ENCODE measurements at regions not wholly inside any gene's neighbourhood (a gene's known extent, or its start where the extent isn't known, plus 50 kb on each side); places are given as distances from the start of the nearest gene placed in this dataset.

DNA sequence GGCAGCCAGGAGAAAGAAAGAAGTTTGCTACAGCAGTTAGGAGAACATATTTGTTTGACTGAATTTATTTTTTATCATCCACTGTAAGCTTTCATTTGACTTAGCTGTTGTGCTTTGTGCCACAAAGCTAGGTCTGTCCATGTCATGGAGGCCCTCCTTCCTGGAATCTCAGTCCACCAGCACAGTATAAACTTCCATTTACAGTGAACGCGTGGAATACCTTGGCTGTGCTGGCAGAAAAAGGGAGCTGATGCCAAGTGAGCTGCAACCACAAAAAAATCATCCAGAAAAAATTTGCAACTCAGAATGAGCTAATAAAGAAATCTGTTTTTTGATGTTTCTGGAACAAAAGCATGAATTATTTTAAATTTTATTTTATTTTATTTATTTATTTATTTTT, 72.6 kb downstream of the ATP6V1G3 start:
- DNase-seq: no peak
- intact Hi-C loops (cut with micrococcal nuclease): loop anchor here in 1 of 2 donors (5.0 kb wide), 1 partner anchor 946 kb away; no protein-coding TSS in a partner anchor
- H3K4me1 ChIP-seq (ENCODE audit: control insufficient read depth in 1 of 2, insufficient read depth in 2 of 2, low read length in 2 of 2): no peaks in the 10 kb centered on the region
- H3K79me2 ChIP-seq (ENCODE audit: insufficient read depth, low read length): no peaks in the 10 kb centered on the region
- H2AFZ ChIP-seq (ENCODE audit: insufficient read depth, low read depth, low read length, poor library complexity, severe bottlenecking): no peak overlapping the region
- no CpG with 5 or more reads among the region's 2 CpGs for WGBS (ENCODE audit: insufficient coverage)
- no peak overlapping the region for H3K4me2 ChIP-seq (replicated peaks; ENCODE audit: extremely low read depth, low read length, poor library complexity, severe bottlenecking)
- no peaks in the 10 kb centered on the region for H4K20me1 ChIP-seq (ENCODE audit: insufficient read depth, low read length)
- TF ChIP-seq, protein P1, sequence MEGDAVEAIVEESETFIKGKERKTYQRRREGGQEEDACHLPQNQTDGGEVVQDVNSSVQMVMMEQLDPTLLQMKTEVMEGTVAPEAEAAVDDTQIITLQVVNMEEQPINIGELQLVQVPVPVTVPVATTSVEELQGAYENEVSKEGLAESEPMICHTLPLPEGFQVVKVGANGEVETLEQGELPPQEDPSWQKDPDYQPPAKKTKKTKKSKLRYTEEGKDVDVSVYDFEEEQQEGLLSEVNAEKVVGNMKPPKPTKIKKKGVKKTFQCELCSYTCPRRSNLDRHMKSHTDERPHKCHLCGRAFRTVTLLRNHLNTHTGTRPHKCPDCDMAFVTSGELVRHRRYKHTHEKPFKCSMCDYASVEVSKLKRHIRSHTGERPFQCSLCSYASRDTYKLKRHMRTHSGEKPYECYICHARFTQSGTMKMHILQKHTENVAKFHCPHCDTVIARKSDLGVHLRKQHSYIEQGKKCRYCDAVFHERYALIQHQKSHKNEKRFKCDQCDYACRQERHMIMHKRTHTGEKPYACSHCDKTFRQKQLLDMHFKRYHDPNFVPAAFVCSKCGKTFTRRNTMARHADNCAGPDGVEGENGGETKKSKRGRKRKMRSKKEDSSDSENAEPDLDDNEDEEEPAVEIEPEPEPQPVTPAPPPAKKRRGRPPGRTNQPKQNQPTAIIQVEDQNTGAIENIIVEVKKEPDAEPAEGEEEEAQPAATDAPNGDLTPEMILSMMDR (IDR thresholded peaks at IDR 0.05): no peak
- H3K27me3 ChIP-seq (ENCODE audit: control insufficient read depth in 2 of 2, insufficient read depth in 2 of 2, low read length in 2 of 2): no peaks in the 10 kb centered on the region
- no peaks in the 10 kb centered on the region for H3K9me3 ChIP-seq (replicated peaks in 1 of 2; ENCODE audit: control insufficient read depth in 1 of 2, insufficient read depth in 1 of 2, low read length in 2 of 2)
- no peak overlapping the region for H3K27ac ChIP-seq (ENCODE audit: low read depth in 1 of 2, low read length in 2 of 2)
- H3K36me3 ChIP-seq (replicated peaks in 1 of 2; ENCODE audit: control insufficient read depth in 1 of 2, insufficient read depth in 2 of 2, low read length in 2 of 2): no peaks in the 10 kb centered on the region
- H3K9me3 Mint-ChIP-seq: peaks cover 0 to 1% (median 0%) of the 10 kb centered on the region in 7 donors
- no peaks in the 10 kb centered on the region for H3K36me3 Mint-ChIP-seq
- H3K27me3 Mint-ChIP-seq (ENCODE audit: low read depth in 3 of 3): no peaks in the 10 kb centered on the region
- H3K4me3 Mint-ChIP-seq: no peak overlapping the region
- H3K9ac ChIP-seq (ENCODE audit: insufficient read depth, low read length, poor library complexity, severe bottlenecking): no peak overlapping the region
- H3K27ac Mint-ChIP-seq: no peak overlapping the region
- peaks cover 1% of the 10 kb centered on the region for H3K4me1 Mint-ChIP-seq
- H3K4me3 ChIP-seq (replicated peaks in 1 of 3; ENCODE audit: low read depth in 2 of 3, low read length in 3 of 3): no peak overlapping the region

DNA sequence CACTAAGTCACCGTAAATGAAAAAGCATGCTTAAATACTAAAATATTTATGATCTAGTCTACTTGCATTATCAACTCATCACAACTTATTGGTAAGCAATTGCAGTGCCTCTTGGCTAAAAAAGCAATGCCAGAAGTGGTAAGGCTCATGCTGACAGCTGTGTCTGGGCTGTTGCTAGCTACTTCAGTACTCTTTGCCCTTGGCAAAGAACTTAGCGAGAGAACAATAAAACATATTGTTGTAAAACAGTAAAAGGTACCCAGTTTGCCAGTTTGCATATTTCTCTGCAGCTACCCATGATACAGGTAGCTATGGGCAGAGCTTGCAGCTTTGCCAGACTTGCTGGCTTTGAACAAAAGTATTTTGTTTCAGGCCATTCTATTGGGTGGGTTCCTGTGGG, 73.1 kb downstream of the ATP6V1G3 start:
- H2AFZ ChIP-seq (ENCODE audit: insufficient read depth, low read depth, low read length, poor library complexity, severe bottlenecking): no peak overlapping the region
- TF ChIP-seq, protein P1 (IDR thresholded peaks at IDR 0.05): no peak
- H3K27me3 Mint-ChIP-seq (ENCODE audit: low read depth in 3 of 3): no peaks in the 10 kb centered on the region
- no peak overlapping the region for H3K4me2 ChIP-seq (replicated peaks; ENCODE audit: extremely low read depth, low read length, poor library complexity, severe bottlenecking)
- no peak overlapping the region for H3K4me3 Mint-ChIP-seq
- whole genome bisulfite sequencing (ENCODE audit: insufficient coverage): 100% methylated on average over 1 of the region's 2 CpGs
- H4K20me1 ChIP-seq (ENCODE audit: insufficient read depth, low read length): no peaks in the 10 kb centered on the region
- H3K4me1 ChIP-seq (ENCODE audit: control insufficient read depth in 1 of 2, insufficient read depth in 2 of 2, low read length in 2 of 2): no peaks in the 10 kb centered on the region
- no peaks in the 10 kb centered on the region for H3K4me1 Mint-ChIP-seq
- intact Hi-C loops (cut with micrococcal nuclease): loop anchor here in 1 of 2 donors (5.0 kb wide), 1 partner anchor 945 kb away; no protein-coding TSS in a partner anchor
- H3K9me3 Mint-ChIP-seq: no peaks in the 10 kb centered on the region
- DNase-seq: no peak
- no peak overlapping the region for H3K9ac ChIP-seq (ENCODE audit: insufficient read depth, low read length, poor library complexity, severe bottlenecking)
- no peaks in the 10 kb centered on the region for H3K9me3 ChIP-seq (replicated peaks in 1 of 2; ENCODE audit: control insufficient read depth in 1 of 2, insufficient read depth in 1 of 2, low read length in 2 of 2)
- H3K27ac Mint-ChIP-seq: no peak overlapping the region
- H3K79me2 ChIP-seq (ENCODE audit: insufficient read depth, low read length): no peaks in the 10 kb centered on the region
- no peak overlapping the region for H3K27ac ChIP-seq (ENCODE audit: low read depth in 1 of 2, low read length in 2 of 2)
- no peak overlapping the region for H3K4me3 ChIP-seq (replicated peaks in 1 of 3; ENCODE audit: low read depth in 2 of 3, low read length in 3 of 3)
- H3K27me3 ChIP-seq (ENCODE audit: control insufficient read depth in 2 of 2, insufficient read depth in 2 of 2, low read length in 2 of 2): no peaks in the 10 kb centered on the region
- no peaks in the 10 kb centered on the region for H3K36me3 ChIP-seq (replicated peaks in 1 of 2; ENCODE audit: control insufficient read depth in 1 of 2, insufficient read depth in 2 of 2, low read length in 2 of 2)
- no peaks in the 10 kb centered on the region for H3K36me3 Mint-ChIP-seq

Data from CD14-positive monocyte (primary cell).